ENCODE measurements at regions not wholly inside any gene's neighbourhood (a gene's known extent, or its start where the extent isn't known, plus 50 kb on each side); places are given as distances from the start of the nearest gene placed in this dataset.

DNA sequence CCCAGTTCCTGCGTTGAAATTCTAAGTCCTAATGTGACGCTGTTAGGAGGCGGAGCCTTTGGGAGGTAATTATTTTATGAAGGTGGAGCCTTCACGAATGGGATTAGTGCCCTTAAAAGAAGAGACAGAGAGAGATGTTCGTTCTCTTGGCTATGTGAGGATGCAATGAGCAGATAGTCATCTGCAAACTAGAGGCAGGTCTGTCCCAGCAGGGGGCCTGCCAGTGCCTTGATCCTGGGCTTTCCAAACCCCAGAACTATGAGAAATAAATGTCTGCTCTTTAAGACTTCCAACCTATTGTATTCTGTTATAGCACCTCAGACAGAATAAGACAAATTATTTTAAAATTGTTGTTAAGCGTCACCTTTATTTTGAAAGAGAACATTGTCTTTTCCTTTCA is 123.1 kb upstream of the KCNJ6 start:
- ATAC-seq: no peak
- peaks cover 0 to 8% (median 0%) of the 10 kb centered on the region in 9 donors for H3K27me3 ChIP-seq
- intact Hi-C loops (cut with DNase I): no loop called here
- 76 to 79% (median 78%) methylated on average over 6 of the region's 6 CpGs for WGBS, 4 donors
- H3K4me3 ChIP-seq: no peak overlapping the region
- no peaks in the 10 kb centered on the region for H3K36me3 ChIP-seq
- no peaks in the 10 kb centered on the region for H3K9me3 ChIP-seq
- TF ChIP-seq POLR2A (IDR thresholded peaks at IDR 0.05): no peak
- TF ChIP-seq, protein P1, sequence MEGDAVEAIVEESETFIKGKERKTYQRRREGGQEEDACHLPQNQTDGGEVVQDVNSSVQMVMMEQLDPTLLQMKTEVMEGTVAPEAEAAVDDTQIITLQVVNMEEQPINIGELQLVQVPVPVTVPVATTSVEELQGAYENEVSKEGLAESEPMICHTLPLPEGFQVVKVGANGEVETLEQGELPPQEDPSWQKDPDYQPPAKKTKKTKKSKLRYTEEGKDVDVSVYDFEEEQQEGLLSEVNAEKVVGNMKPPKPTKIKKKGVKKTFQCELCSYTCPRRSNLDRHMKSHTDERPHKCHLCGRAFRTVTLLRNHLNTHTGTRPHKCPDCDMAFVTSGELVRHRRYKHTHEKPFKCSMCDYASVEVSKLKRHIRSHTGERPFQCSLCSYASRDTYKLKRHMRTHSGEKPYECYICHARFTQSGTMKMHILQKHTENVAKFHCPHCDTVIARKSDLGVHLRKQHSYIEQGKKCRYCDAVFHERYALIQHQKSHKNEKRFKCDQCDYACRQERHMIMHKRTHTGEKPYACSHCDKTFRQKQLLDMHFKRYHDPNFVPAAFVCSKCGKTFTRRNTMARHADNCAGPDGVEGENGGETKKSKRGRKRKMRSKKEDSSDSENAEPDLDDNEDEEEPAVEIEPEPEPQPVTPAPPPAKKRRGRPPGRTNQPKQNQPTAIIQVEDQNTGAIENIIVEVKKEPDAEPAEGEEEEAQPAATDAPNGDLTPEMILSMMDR (IDR thresholded peaks at IDR 0.05): no peak
- no peak for DNase-seq
- no peak overlapping the region for H3K27ac ChIP-seq
- no peaks in the 10 kb centered on the region for H3K4me1 ChIP-seq

DNA sequence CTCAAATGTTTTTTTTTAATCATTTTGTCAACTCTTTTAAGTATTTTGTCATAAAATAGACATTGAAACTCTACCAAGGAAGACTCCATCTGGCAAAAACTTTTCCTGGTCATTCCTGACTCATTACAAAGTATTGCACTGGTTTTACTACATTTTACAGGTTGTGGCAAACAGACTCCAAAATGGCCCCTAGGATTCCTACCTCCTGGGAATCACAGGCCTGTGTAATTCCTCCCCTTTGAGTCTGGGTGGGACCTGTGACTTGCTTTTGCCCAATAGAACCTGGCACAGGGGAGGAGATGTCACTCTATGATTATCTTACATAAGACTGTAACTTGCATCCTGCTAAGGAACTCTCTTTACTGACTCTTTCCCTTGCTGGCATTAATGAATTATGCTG is 123.6 kb upstream of the KCNJ6 start:
- H3K4me3 ChIP-seq: no peak overlapping the region
- ATAC-seq (no peak), DNase-seq (no peak)
- H3K4me1 ChIP-seq: no peaks in the 10 kb centered on the region
- H3K27ac ChIP-seq: no peak overlapping the region
- H3K36me3 ChIP-seq: no peaks in the 10 kb centered on the region
- peaks cover 0 to 8% (median 0%) of the 10 kb centered on the region in 9 donors for H3K27me3 ChIP-seq
- TF ChIP-seq, protein P1 (IDR thresholded peaks at IDR 0.05): no peak
- no peak for TF ChIP-seq POLR2A (IDR thresholded peaks at IDR 0.05)
- intact Hi-C loops (cut with DNase I): no loop called here
- no peaks in the 10 kb centered on the region for H3K9me3 ChIP-seq

DNA sequence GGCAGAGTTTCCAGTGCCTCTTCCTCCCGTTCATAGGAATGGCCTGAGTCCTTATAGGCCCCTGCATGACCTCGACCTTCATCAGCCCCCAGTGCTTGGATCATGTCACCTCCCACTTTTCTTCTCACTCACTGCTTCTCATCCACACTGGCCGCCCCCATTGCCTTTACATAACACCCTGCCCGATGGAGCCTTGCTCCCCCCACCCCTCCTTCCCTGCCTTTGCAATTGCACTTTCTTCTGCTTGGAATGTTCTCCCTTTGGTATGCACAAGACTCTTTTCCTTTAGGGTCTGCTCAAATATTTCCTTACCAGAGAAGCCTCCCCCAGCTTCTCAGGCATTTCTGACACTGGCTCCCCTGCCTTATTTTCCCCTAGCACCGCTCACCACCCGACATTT is 125.2 kb upstream of the KCNJ6 start:
- intact Hi-C loops (cut with DNase I): no loop called here
- ATAC-seq: no peak
- Histone ChIP-seq H3K27me3 (peaks cover 0 to 8% (median 0%) of the 10 kb centered on the region in 9 donors), H3K36me3 (no peaks in the 10 kb centered on the region), H3K9me3 (no peaks in the 10 kb centered on the region), H3K4me1 (no peaks in the 10 kb centered on the region), H3K27ac (no peak overlapping the region), H3K4me3 (no peak overlapping the region)
- no peak for DNase-seq
- 42 to 48% (median 46%) methylated on average over 6 of the region's 6 CpGs for WGBS, 4 donors
- no peak for TF ChIP-seq POLR2A (IDR thresholded peaks at IDR 0.05)
- TF ChIP-seq, protein P1 (IDR thresholded peaks at IDR 0.05): no peak

DNA sequence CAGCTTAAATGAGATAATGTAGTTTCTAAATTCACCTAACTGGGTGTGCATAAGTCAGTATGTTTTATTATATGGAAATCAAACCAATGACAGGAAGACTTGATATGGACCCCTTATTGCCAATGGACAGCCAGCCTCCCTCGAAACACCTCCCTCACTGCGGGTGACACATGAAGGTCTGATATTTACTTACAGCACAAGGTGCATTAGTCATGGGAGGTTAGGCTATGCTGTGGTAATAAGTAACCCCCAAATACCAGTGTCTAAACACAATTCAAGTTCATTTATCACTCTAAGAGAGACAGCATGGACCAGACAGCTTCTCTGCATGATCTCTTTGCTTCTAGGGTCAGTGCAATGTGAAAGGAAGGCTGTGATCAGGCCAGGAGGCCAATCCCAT is 126.0 kb upstream of the KCNJ6 start:
- Histone ChIP-seq H3K27ac (no peak overlapping the region), H3K27me3 (peaks cover 0 to 10% (median 0%) of the 10 kb centered on the region in 9 donors), H3K9me3 (no peaks in the 10 kb centered on the region), H3K4me3 (no peak overlapping the region), H3K4me1 (no peaks in the 10 kb centered on the region), H3K36me3 (no peaks in the 10 kb centered on the region)
- DNase-seq (no peak), ATAC-seq (no peak)
- 93 to 99% (median 95%) methylated on average over 2 of the region's 2 CpGs for WGBS, 4 donors
- TF ChIP-seq, protein P1 (IDR thresholded peaks at IDR 0.05): no peak
- intact Hi-C loops (cut with DNase I): no loop called here

Measured in heart left ventricle (tissue), 16 donors.